AG09309 (cell line): ENCODE measurements at regions not wholly inside any gene's neighbourhood (a gene's known extent, or its start where the extent isn't known, plus 50 kb on each side); places are given as distances from the start of the nearest gene placed in this dataset.
"Not testable (repeated sequence)": the region's sequence is repeated elsewhere in the genome, so short reads cannot be mapped to it uniquely, and the experiment has no call there.

ENCODE experiments used
- DNase-seq: peaks from one replicate; pipeline ENCODE4 v3.0.0-alpha.2; 2010; ENCODE audit warnings: low read depth
- H3K4me3 ChIP-seq: 2 replicates; pipeline ENCODE4 v1.5.1; 2011; ENCODE audit warnings: mild to moderate bottlenecking, low read depth, low read length, moderate library complexity; ENCODE audit not compliant: control insufficient read depth
- TF ChIP-seq, protein P1 (sequence below): IDR thresholded peaks from 2 replicates; pipeline ENCODE4 v1.5.1; 2011; ENCODE audit warnings: mild to moderate bottlenecking, low read depth, low read length, inconsistent platforms; ENCODE audit not compliant: insufficient read depth, control insufficient read depth; ENCODE audit errors: missing control alignments

DNA sequence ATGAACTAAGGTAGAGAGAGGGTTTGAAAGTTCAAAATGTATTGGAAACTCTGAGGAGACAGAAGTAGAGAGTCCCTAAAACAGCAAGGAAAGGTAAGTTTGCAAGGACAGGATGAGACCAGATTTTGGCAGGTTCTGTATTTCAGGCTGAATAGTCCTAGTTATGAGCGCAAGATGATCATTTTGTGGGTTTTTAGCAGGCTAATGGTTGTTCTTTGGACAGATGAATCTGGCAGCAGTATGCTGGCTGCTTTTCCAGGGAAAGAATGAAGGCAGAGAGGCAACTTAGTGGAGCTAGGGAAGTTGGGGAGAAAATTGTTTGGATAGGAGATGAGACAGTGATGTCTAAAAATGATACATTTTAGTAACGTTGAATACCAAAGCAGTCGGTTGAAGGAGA lies 243.5 kb upstream of the NRIP1 start:
- TF ChIP-seq, protein P1, sequence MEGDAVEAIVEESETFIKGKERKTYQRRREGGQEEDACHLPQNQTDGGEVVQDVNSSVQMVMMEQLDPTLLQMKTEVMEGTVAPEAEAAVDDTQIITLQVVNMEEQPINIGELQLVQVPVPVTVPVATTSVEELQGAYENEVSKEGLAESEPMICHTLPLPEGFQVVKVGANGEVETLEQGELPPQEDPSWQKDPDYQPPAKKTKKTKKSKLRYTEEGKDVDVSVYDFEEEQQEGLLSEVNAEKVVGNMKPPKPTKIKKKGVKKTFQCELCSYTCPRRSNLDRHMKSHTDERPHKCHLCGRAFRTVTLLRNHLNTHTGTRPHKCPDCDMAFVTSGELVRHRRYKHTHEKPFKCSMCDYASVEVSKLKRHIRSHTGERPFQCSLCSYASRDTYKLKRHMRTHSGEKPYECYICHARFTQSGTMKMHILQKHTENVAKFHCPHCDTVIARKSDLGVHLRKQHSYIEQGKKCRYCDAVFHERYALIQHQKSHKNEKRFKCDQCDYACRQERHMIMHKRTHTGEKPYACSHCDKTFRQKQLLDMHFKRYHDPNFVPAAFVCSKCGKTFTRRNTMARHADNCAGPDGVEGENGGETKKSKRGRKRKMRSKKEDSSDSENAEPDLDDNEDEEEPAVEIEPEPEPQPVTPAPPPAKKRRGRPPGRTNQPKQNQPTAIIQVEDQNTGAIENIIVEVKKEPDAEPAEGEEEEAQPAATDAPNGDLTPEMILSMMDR: no peak
- H3K4me3 ChIP-seq: no peak overlapping the region

DNA sequence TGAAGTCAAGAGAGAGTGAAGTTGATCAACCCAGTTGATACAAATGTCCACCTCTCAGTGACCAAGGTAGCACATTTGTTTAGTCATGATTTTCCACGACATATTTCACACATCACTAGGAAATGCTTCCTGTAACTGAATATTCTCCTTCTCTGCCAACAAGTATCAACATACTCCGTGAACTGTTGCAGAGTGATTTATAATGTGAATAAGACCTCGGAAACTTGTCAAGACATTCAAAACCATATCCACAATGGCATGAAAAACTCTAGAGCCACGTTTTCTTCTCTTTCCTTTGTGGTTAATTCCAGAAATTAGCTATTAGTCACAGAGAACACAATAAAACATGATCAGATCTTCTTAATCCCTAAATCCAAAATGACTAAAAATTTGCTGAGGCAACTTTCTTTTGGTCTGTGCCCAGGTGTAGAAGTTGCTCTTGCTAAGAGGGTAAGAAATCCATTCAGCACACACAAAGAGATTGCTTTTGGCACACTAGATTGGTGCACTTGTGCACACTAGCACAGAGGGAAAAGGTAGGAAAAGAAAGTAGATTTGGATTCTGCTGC lies 244.3 kb upstream of the NRIP1 start:
- no peak for DNase-seq
- no peak overlapping the region for H3K4me3 ChIP-seq
- TF ChIP-seq, protein P1: no peak

More for the DNA sequence above, 243.5 kb upstream of the NRIP1 start:
- no peak for DNase-seq

DNA sequence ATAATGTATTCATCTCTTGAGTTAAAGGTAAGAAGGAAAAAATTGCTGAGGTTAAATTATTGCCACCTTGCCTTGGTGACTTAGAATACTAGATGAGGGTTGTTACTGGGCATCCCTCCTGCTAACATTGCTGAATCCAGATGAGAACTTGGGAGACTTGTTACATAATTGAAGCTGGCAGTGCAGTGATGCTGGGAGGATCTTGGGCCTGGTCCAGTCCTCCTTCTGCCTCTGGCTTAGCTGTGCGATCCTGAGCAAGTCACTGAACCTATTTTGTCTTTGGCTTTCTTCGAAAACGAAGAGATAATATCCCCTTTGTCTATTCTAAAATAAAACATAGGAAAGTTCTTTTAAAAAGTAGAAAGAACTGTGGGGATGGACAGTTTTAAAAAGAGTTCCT lies 244.9 kb upstream of the NRIP1 start:
- TF ChIP-seq, protein P1: no peak
- no peak for DNase-seq

DNA sequence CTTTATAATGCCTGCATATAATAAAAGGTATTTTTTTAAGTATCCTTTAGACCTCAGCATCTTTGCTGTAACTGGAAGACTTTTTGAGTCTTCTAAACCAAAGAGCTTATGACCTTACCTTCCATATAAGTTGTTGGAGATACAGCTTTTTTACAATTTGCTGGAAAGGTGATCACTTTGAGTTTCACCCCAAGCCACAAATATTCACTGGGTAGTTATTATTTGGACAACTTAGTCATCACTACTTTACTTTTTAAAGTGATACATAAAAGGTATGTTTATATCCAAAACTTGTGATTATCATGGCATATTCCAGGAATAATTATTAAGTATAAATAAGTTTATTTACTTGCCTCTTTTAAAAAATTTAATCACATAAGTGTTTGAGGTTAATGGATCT lies 246.7 kb upstream of the NRIP1 start:
- DNase-seq: no peak
- no peak overlapping the region for H3K4me3 ChIP-seq
- TF ChIP-seq, protein P1: no peak

More for the DNA sequence above, 244.9 kb upstream of the NRIP1 start:
- H3K4me3 ChIP-seq: no peak overlapping the region

DNA sequence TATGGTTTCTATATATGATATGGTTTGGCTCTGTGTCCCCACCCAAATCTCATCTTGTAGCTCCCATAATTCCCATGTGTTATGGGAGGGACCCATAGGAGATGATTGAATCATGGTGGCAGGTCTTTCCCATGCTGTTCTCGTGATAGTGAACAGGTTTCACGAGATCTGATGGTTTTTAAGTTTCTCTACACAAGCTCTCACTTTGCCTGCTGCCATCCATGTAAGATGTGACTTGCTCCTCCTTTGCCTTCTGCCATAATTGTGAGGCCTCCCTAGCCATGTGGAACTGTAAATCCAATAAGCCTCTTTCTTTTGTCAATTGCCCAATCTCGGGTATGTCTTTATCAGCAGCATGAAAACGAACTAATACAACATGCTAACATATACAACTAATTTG lies 252.2 kb upstream of the NRIP1 start:
- DNase-seq, H3K4me3 ChIP-seq: not testable (repeated sequence)

DNA sequence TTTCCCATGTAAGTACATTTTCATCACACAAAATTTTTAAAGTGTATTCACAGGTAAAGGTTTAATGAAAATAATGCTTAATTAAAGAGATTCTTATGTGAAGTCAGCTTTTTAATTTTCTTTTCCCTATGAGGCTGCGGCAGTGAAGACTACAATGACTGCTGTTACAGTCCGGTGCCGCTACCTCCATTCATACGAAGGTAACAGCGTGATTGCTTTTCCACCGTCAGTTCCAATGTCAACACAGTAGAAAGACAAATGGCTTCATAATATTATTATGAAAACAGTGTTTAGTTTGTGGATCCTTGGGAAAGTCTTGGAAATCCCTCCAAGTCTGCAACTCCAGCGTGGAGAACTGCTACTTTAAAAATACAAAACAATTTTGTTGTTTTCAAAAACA lies 254.9 kb upstream of the NRIP1 start:
- TF ChIP-seq, protein P1: no peak
- DNase-seq: no peak

DNA sequence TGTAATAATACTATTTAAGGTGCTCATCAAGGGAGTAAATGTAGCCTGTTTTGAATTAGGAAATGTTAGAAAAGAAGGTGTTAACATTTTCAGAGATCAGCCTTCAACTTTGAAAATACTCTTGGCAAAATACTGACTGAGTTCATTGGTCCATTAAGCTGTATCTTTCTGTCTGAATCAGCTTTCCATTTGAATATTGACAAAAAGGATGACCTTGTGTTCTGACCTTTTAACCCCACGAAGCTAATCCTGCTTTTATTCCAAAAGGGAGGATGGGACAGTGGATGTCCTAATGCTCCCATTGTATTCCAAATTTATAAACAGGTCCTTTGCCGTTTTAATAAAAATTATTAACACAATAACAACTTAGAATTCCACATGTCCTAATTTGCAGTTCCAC lies 259.7 kb upstream of the NRIP1 start:
- TF ChIP-seq, protein P1: no peak
- no peak for DNase-seq
- no peak overlapping the region for H3K4me3 ChIP-seq

More for the DNA sequence above, 254.9 kb upstream of the NRIP1 start:
- no peak overlapping the region for H3K4me3 ChIP-seq
